IPS-NIHi7 (cell line): ENCODE measurements at regions not wholly inside any gene's neighbourhood (a gene's known extent, or its start where the extent isn't known, plus 50 kb on each side); places are given as distances from the start of the nearest gene placed in this dataset.
A peak's percentile ranks its signal among the peaks of the same experiment; 100 is the strongest.

Experiments used
- DNase-seq: peaks from one replicate; pipeline ENCODE4 v3.0.0; 2012; ENCODE audit warnings: mixed read lengths; ENCODE audit errors: extremely low spot score

GRCh38 chr6:93785694-93786030 lies 366.3 kb upstream of the EPHA7 start:
- DNase-seq = no peak

- DNase-seq = no peak
Measured at GRCh38 chr6:93784794-93785693, 365.7 kb upstream of the EPHA7 start.

GRCh38 chr6:93779086-93779841 lies 359.9 kb upstream of the EPHA7 start:
- DNase-seq = peak; percentile 28

GRCh38 chr6:93759190-93759589 lies 339.8 kb upstream of the EPHA7 start:
- DNase-seq = no peak

GRCh38 chr6:93751969-93752368 lies 332.6 kb upstream of the EPHA7 start:
- DNase-seq = no peak

GRCh38 chr6:93749930-93750329 lies 330.6 kb upstream of the EPHA7 start:
- DNase-seq = no peak

GRCh38 chr6:93749191-93749590 lies 329.8 kb upstream of the EPHA7 start:
- no peak for DNase-seq

- DNase-seq = no peak
Measured at GRCh38 chr6:93746892-93747291, 327.5 kb upstream of the EPHA7 start.

- no peak for DNase-seq
Measured at GRCh38 chr6:93745306-93745705, 325.9 kb upstream of the EPHA7 start.

- no peak for DNase-seq
Measured at GRCh38 chr6:93735099-93735498, 315.7 kb upstream of the EPHA7 start.

GRCh38 chr6:93731306-93731705 lies 311.9 kb upstream of the EPHA7 start:
- DNase-seq = no peak

- DNase-seq = no peak
Measured at GRCh38 chr6:93728150-93728549, 308.8 kb upstream of the EPHA7 start.

- no peak for DNase-seq
Measured at GRCh38 chr6:93727447-93727846, 308.1 kb upstream of the EPHA7 start.

- peak; percentile 76 for DNase-seq
Measured at GRCh38 chr6:93721386-93722048, 302.2 kb upstream of the EPHA7 start.

- DNase-seq = no peak
Measured at GRCh38 chr6:93713974-93714373, 294.6 kb upstream of the EPHA7 start.

- no peak for DNase-seq
Measured at GRCh38 chr6:93703431-93703830, 284.1 kb upstream of the EPHA7 start.

GRCh38 chr6:93701526-93701925 lies 282.2 kb upstream of the EPHA7 start:
- no peak for DNase-seq

- DNase-seq = no peak
Measured at GRCh38 chr6:93685494-93685893, 266.1 kb upstream of the EPHA7 start.

- DNase-seq = no peak
Measured at GRCh38 chr6:93684339-93684738, 265.0 kb upstream of the EPHA7 start.

GRCh38 chr6:93679836-93680235 lies 260.5 kb upstream of the EPHA7 start:
- no peak for DNase-seq

GRCh38 chr6:93678841-93679454 lies 259.6 kb upstream of the EPHA7 start:
- no peak for DNase-seq
